H9 (cell line): ENCODE measurements at regions not wholly inside any gene's neighbourhood (a gene's known extent, or its start where the extent isn't known, plus 50 kb on each side); places are given as distances from the start of the nearest gene placed in this dataset.

Source experiments
- DNase-seq: peaks from one replicate; pipeline ENCODE4 v3.0.0-alpha.2; 2017
- H2AFZ ChIP-seq: one replicate; pipeline ENCODE4 v1.6.1; 2013; ENCODE audit warnings: mild to moderate bottlenecking, low read length, control low read depth, moderate library complexity
- H2AK5ac ChIP-seq: 2 replicates; pipeline ENCODE4 v1.6.1; 2013; ENCODE audit warnings: low read length, control low read depth, mixed read lengths; ENCODE audit not compliant: insufficient read length
- H2BK120ac ChIP-seq: one replicate; pipeline ENCODE4 v1.6.1; 2013; ENCODE audit warnings: low read depth, mild to moderate bottlenecking, low read length, control low read depth, inconsistent platforms; ENCODE audit not compliant: poor library complexity, severe bottlenecking
- H2BK12ac ChIP-seq: 2 replicates; pipeline ENCODE4 v1.6.1; 2013; ENCODE audit warnings: low read length, control low read depth, mixed read lengths, low read depth; ENCODE audit not compliant: insufficient read length
- H2BK15ac ChIP-seq: 2 replicates; pipeline ENCODE4 v1.6.1; 2013; ENCODE audit warnings: low read depth, low read length, control low read depth
- H2BK20ac ChIP-seq: one replicate; pipeline ENCODE4 v1.6.1; 2013; ENCODE audit warnings: low read depth, mild to moderate bottlenecking, low read length, control low read depth, inconsistent platforms; ENCODE audit not compliant: poor library complexity, severe bottlenecking
- H2BK5ac ChIP-seq: 2 replicates; pipeline ENCODE4 v1.6.1; 2013; ENCODE audit warnings: low read length, control low read depth, mixed read lengths; ENCODE audit not compliant: insufficient read length
- H3K14ac ChIP-seq: 2 replicates; pipeline ENCODE4 v1.6.1; 2013; ENCODE audit warnings: low read length, control low read depth; ENCODE audit not compliant: insufficient read depth
- H3K18ac ChIP-seq: 2 replicates; pipeline ENCODE4 v1.6.1; 2013; ENCODE audit warnings: low read depth, mild to moderate bottlenecking, mixed read lengths, low read length, control low read depth; ENCODE audit not compliant: insufficient read length
- H3K23ac ChIP-seq: 2 replicates; pipeline ENCODE4 v1.6.1; 2013; ENCODE audit warnings: low read length, control low read depth, mixed read lengths, low read depth; ENCODE audit not compliant: insufficient read length
- H3K23me2 ChIP-seq: 2 replicates; pipeline ENCODE4 v1.6.1; 2013; ENCODE audit warnings: low read depth, mild to moderate bottlenecking, mixed read lengths, low read length, control low read depth; ENCODE audit not compliant: insufficient read length, poor library complexity, severe bottlenecking
- H3K27ac ChIP-seq: 2 replicates; pipeline ENCODE4 v1.5.1; 2013; ENCODE audit warnings: low read length, control low read depth, mixed read lengths, low read depth; ENCODE audit not compliant: insufficient read length
- H3K27me3 ChIP-seq: 2 replicates; pipeline ENCODE4 v1.6.1; 2013; ENCODE audit warnings: low read length, control low read depth, inconsistent platforms; ENCODE audit not compliant: insufficient read depth
- H3K4ac ChIP-seq: 2 replicates; pipeline ENCODE4 v1.6.1; 2013; ENCODE audit warnings: low read depth, mild to moderate bottlenecking, control low read depth, inconsistent platforms, low read length, moderate library complexity
- H3K4me1 ChIP-seq: 2 replicates; pipeline ENCODE4 v1.6.1; 2013; ENCODE audit warnings: low read length, control low read depth, inconsistent platforms; ENCODE audit not compliant: insufficient read depth
- H3K4me2 ChIP-seq: 2 replicates; pipeline ENCODE4 v1.6.1; 2013; ENCODE audit warnings: low read length, control low read depth, mixed read lengths; ENCODE audit not compliant: insufficient read length, insufficient read depth
- H3K56ac ChIP-seq: 2 replicates; pipeline ENCODE4 v1.6.1; 2013; ENCODE audit warnings: low read depth, mild to moderate bottlenecking, mixed read lengths, low read length, control low read depth; ENCODE audit not compliant: insufficient read length
- H3K79me1 ChIP-seq: 2 replicates; pipeline ENCODE4 v1.6.1; 2013; ENCODE audit warnings: low read depth, mild to moderate bottlenecking, moderate library complexity, low read length, control low read depth, inconsistent platforms; ENCODE audit not compliant: insufficient read depth, poor library complexity, severe bottlenecking
- H3K79me2 ChIP-seq: 2 replicates; pipeline ENCODE4 v1.6.1; 2013; ENCODE audit warnings: low read length, control low read depth, inconsistent platforms; ENCODE audit not compliant: insufficient read depth
- H3K9ac ChIP-seq: 2 replicates; pipeline ENCODE4 v1.6.1; 2013; ENCODE audit warnings: low read length, control low read depth, mixed read lengths; ENCODE audit not compliant: insufficient read length; ENCODE audit errors: extremely low read depth
- H3K9me3 ChIP-seq: one replicate; pipeline ENCODE4 v1.6.1; 2013; ENCODE audit warnings: low read depth, low read length, inconsistent platforms; ENCODE audit not compliant: control insufficient read depth
- H3T11ph ChIP-seq: one replicate; pipeline ENCODE4 v1.6.1; 2013; ENCODE audit warnings: mild to moderate bottlenecking, low read length, control low read depth, inconsistent platforms
- H4K20me1 ChIP-seq: one replicate; pipeline ENCODE4 v1.6.1; 2013; ENCODE audit not compliant: control insufficient read depth, insufficient read length, insufficient read depth
- H4K5ac ChIP-seq: 2 replicates; pipeline ENCODE4 v1.6.1; 2013; ENCODE audit warnings: low read depth, mild to moderate bottlenecking, mixed read lengths, low read length, control low read depth; ENCODE audit not compliant: insufficient read length
- H4K8ac ChIP-seq: replicated peaks from 2 replicates; pipeline ENCODE4 v1.6.1; 2013; ENCODE audit warnings: low read length, control low read depth, mixed read lengths, low read depth; ENCODE audit not compliant: insufficient read length
- H4K91ac ChIP-seq: 2 replicates; pipeline ENCODE4 v1.6.1; 2013; ENCODE audit warnings: low read depth, mild to moderate bottlenecking, moderate library complexity, mixed read lengths, low read length, control low read depth; ENCODE audit not compliant: insufficient read length
- H3K27ac Mint-ChIP-seq, 3 experiments: 2 replicates in 2 of 3; 3 replicates in 1 of 3; pipeline ENCODE4 v1.8.0; 2020 to 2021; ENCODE audit warnings: mixed read lengths in 3 of 3, mild to moderate bottlenecking in 1 of 3, moderate library complexity in 1 of 3
- H3K27me3 Mint-ChIP-seq: 2 replicates; pipeline ENCODE4 v1.8.0; 2021; ENCODE audit warnings: low read depth, mild to moderate bottlenecking, moderate library complexity, mixed read lengths
- H3K36me3 Mint-ChIP-seq, 3 experiments: 2 replicates in 2 of 3; 3 replicates in 1 of 3; pipeline ENCODE4 v1.8.0; 2020 to 2021; ENCODE audit warnings: low read depth in 3 of 3, mixed read lengths in 3 of 3; ENCODE audit not compliant: insufficient read depth in 1 of 3
- H3K4me1 Mint-ChIP-seq, 2 experiments: 2 replicates each; pipeline ENCODE4 v1.8.0; 2020; ENCODE audit warnings: mixed read lengths in 2 of 2
- H3K4me3 Mint-ChIP-seq, 2 experiments: 2 replicates in 1 of 2; 3 replicates in 1 of 2; pipeline ENCODE4 v1.8.0; 2020 to 2021; ENCODE audit warnings: mild to moderate bottlenecking in 2 of 2, mixed read lengths in 2 of 2, moderate library complexity in 1 of 2
- H3K9me3 Mint-ChIP-seq, 2 experiments: 2 replicates in 1 of 2; 3 replicates in 1 of 2; pipeline ENCODE4 v1.8.0; 2020; ENCODE audit warnings: mild to moderate bottlenecking in 2 of 2, mixed read lengths in 2 of 2, moderate library complexity in 1 of 2
- WGBS: extraction: QIAGEN DNeasy Blood & Tissue Kit; methylation state at CpG from one replicate; pipeline ENCODE4 v1.1.7; 2013; ENCODE audit warnings: missing lambda C conversion rate, low lambda C conversion rate, mixed read lengths; ENCODE audit not compliant: insufficient read length; ENCODE audit errors: extremely low coverage; 5-methylcytosine and 5-hydroxymethylcytosine counted together
- TF ChIP-seq, protein P1 (sequence below): fragments of 200-600 bp; sonication (generic); conservative IDR thresholded peaks from 3 replicates; pipeline ENCODE4 v1.8.0; 2021; ENCODE audit warnings: antibody characterized with exemption, mild to moderate bottlenecking

DNA sequence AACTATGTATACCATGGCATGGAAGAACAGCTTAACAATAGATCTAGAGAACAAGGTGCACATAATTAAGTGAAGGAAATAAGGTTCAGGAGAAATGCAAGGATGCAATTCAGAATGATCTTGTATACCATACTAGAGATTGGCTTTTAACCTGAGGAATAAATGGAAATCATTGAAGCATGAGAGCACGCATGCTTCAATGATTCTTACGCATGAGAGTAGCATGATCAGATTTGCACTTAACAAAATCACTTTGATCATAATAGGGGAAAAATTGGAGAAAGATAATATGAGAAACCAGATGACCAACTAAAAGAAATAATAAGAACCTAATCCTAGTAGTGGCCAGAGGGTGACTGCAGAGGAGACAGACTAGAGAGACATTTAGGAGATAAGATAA lies 133.3 kb upstream of the FSCB start:
- H3K23ac ChIP-seq, result no peak overlapping the region
- no peaks in the 10 kb centered on the region for H3K79me1 ChIP-seq
- H4K5ac ChIP-seq, result no peak overlapping the region
- no peaks in the 10 kb centered on the region for H3K27me3 Mint-ChIP-seq
- H3K18ac ChIP-seq, result no peak overlapping the region
- H4K20me1 ChIP-seq, result no peaks in the 10 kb centered on the region
- no peak overlapping the region for H2BK120ac ChIP-seq
- H3K27ac ChIP-seq, result no peak overlapping the region
- no peak overlapping the region for H3K27ac Mint-ChIP-seq
- no peaks in the 10 kb centered on the region for H3K9me3 ChIP-seq
- no peaks in the 10 kb centered on the region for H3K23me2 ChIP-seq
- H3T11ph ChIP-seq, result no peak overlapping the region
- no peak for DNase-seq
- no peaks in the 10 kb centered on the region for H3K4me1 ChIP-seq
- no peak overlapping the region for H2BK12ac ChIP-seq
- TF ChIP-seq, protein P1, sequence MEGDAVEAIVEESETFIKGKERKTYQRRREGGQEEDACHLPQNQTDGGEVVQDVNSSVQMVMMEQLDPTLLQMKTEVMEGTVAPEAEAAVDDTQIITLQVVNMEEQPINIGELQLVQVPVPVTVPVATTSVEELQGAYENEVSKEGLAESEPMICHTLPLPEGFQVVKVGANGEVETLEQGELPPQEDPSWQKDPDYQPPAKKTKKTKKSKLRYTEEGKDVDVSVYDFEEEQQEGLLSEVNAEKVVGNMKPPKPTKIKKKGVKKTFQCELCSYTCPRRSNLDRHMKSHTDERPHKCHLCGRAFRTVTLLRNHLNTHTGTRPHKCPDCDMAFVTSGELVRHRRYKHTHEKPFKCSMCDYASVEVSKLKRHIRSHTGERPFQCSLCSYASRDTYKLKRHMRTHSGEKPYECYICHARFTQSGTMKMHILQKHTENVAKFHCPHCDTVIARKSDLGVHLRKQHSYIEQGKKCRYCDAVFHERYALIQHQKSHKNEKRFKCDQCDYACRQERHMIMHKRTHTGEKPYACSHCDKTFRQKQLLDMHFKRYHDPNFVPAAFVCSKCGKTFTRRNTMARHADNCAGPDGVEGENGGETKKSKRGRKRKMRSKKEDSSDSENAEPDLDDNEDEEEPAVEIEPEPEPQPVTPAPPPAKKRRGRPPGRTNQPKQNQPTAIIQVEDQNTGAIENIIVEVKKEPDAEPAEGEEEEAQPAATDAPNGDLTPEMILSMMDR, result no peak
- H3K79me2 ChIP-seq, result no peaks in the 10 kb centered on the region
- H2BK15ac ChIP-seq, result no peak overlapping the region
- WGBS, result no CpG with 5 or more reads among the region's 2 CpGs
- no peak overlapping the region for H4K91ac ChIP-seq
- no peak overlapping the region for H2BK20ac ChIP-seq
- H3K4me3 Mint-ChIP-seq, result no peak overlapping the region
- no peak overlapping the region for H3K4me2 ChIP-seq
- no peaks in the 10 kb centered on the region for H3K4me1 Mint-ChIP-seq
- H3K9ac ChIP-seq, result no peak overlapping the region
- H3K4ac ChIP-seq, result no peak overlapping the region
- H3K27me3 ChIP-seq, result no peaks in the 10 kb centered on the region
- H3K36me3 Mint-ChIP-seq, result no peaks in the 10 kb centered on the region
- H3K14ac ChIP-seq, result no peak overlapping the region
- H4K8ac ChIP-seq, result no peak overlapping the region
- H3K56ac ChIP-seq, result no peak overlapping the region
- H3K9me3 Mint-ChIP-seq, result no peaks in the 10 kb centered on the region
- H2AK5ac ChIP-seq, result no peak overlapping the region
- H2AFZ ChIP-seq, result no peak overlapping the region
- no peak overlapping the region for H2BK5ac ChIP-seq
